Fibroblast of lung (primary cell): ENCODE measurements at regions not wholly inside any gene's neighbourhood (a gene's known extent, or its start where the extent isn't known, plus 50 kb on each side); places are given as distances from the start of the nearest gene placed in this dataset.
"Not testable (repeated sequence)": the region's sequence is repeated elsewhere in the genome, so short reads cannot be mapped to it uniquely, and the experiment has no call there.

Experiments
- EZH2 ChIP-seq: IDR thresholded peaks from 2 replicates; pipeline ENCODE4 v1.5.1; 2012; ENCODE audit warnings: low read length, control low read depth, mild to moderate bottlenecking; ENCODE audit errors: missing control alignments
- TF ChIP-seq, protein P1 (sequence below), 2 donors: IDR thresholded peaks in 1 of 2; conservative IDR thresholded peaks in 1 of 2; 1 replicate in 1 of 2; 2 replicates in 1 of 2; pipeline ENCODE4 v1.5.1; 2011 to 2012; ENCODE audit warnings: low read length in 2 of 2, control low read depth in 1 of 2, inconsistent platforms in 1 of 2, low read depth in 1 of 2, mild to moderate bottlenecking in 1 of 2

GRCh38 chr12:131564138-131564727 lies 146.7 kb upstream of the SFSWAP start:
- TF ChIP-seq, protein P1, sequence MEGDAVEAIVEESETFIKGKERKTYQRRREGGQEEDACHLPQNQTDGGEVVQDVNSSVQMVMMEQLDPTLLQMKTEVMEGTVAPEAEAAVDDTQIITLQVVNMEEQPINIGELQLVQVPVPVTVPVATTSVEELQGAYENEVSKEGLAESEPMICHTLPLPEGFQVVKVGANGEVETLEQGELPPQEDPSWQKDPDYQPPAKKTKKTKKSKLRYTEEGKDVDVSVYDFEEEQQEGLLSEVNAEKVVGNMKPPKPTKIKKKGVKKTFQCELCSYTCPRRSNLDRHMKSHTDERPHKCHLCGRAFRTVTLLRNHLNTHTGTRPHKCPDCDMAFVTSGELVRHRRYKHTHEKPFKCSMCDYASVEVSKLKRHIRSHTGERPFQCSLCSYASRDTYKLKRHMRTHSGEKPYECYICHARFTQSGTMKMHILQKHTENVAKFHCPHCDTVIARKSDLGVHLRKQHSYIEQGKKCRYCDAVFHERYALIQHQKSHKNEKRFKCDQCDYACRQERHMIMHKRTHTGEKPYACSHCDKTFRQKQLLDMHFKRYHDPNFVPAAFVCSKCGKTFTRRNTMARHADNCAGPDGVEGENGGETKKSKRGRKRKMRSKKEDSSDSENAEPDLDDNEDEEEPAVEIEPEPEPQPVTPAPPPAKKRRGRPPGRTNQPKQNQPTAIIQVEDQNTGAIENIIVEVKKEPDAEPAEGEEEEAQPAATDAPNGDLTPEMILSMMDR (conservative IDR thresholded peaks at IDR 0.05 in 1 of 2, IDR thresholded peaks at IDR 0.05 in 1 of 2; ENCODE audit: low read depth in 1 of 2, low read length in 2 of 2): not testable (repeated sequence)
- TF ChIP-seq EZH2: not testable (repeated sequence)
